HepG2 (cell line): ENCODE measurements at regions not wholly inside any gene's neighbourhood (a gene's known extent, or its start where the extent isn't known, plus 50 kb on each side); places are given as distances from the start of the nearest gene placed in this dataset.

Source experiments
- ATAC-seq: fragments of 200-7000 bp; cut with Tn5 transposase; 3 replicates; pipeline ENCODE4 v1.9.1; 2020; ENCODE audit warnings: mild to moderate bottlenecking, moderate library complexity
- BruUV-seq: library from RNA; stranded (reverse); fragments of 400-500 nt; replicated peaks from 2 replicates; lab custom pipeline; 2021; lab: Mats Ljungman, UMichigan
- CTCF ChIA-PET: fragments of 300-600 bp; formaldehyde crosslinking; extraction: SDS; loops from one replicate; lab custom pipeline; 2021; ENCODE audit warnings: low total read pairs, inconsistent platforms, low intra/inter-chr PET ratio; lab: Yijun Ruan, JAX
- POLR2A ChIA-PET: fragments of 350-600 bp; sonication (Branson Sonifier 250); formaldehyde crosslinking; loops from one replicate; lab custom pipeline; 2020; ENCODE audit warnings: antibody characterized with exemption, inconsistent platforms; lab: Yijun Ruan, JAX
- DNase-seq: peaks from one replicate; pipeline ENCODE4 v3.0.0-alpha.2; 2015; ENCODE audit warnings: low spot score
- FAIRE-seq: peaks from 3 replicates; lab custom pipeline; 2011; peaks lifted over from hg19 to GRCh38; lab: Jason Lieb, UNC
- H2AFZ ChIP-seq: one replicate; pipeline ENCODE4 v1.6.1; 2011; ENCODE audit warnings: low read length, inconsistent platforms
- H3K27ac ChIP-seq: fragments of 300-600 bp; 3 replicates; pipeline ENCODE4 v1.8.0; 2011; ENCODE audit warnings: mixed run types, mild to moderate bottlenecking, mixed read lengths, low read length, inconsistent platforms; ENCODE audit not compliant: insufficient read depth; ENCODE audit errors: extremely low read length
- H3K27me3 ChIP-seq, 2 experiments: fragments of 200-600 bp in 1 of 2; 2 replicates in 1 of 2; 3 replicates in 1 of 2; pipeline versions ENCODE4 v1.6.0 to v1.8.0; 2011; ENCODE audit warnings: low read length in 2 of 2, mild to moderate bottlenecking in 2 of 2, moderate library complexity in 2 of 2, inconsistent platforms in 1 of 2; ENCODE audit not compliant: insufficient read depth in 2 of 2, control insufficient read depth in 1 of 2
- H3K36me3 ChIP-seq, 2 experiments: fragments of 200-600 bp in 1 of 2; replicated peaks in 1 of 2; 2 replicates in 1 of 2; 3 replicates in 1 of 2; pipeline versions ENCODE4 v1.5.1 to v1.8.0; 2011; ENCODE audit warnings: low read length in 2 of 2, inconsistent platforms in 1 of 2; ENCODE audit not compliant: insufficient read depth in 2 of 2, control insufficient read depth in 1 of 2
- H3K4me1 ChIP-seq: 2 replicates; pipeline ENCODE4 v1.5.1; 2012; ENCODE audit warnings: low read length, inconsistent platforms; ENCODE audit not compliant: insufficient read depth
- H3K4me2 ChIP-seq: 2 replicates; pipeline ENCODE4 v1.6.0; 2011; ENCODE audit warnings: low read depth, low read length, inconsistent platforms
- H3K4me3 ChIP-seq, 3 experiments: fragments of 200-600 bp in 1 of 3; sonication (generic), shearing (Covaris generic) in 1 of 3; replicated peaks in 1 of 3; 2 replicates each; pipeline ENCODE4 v1.5.1; 2011 to 2016; ENCODE audit warnings: low read length in 3 of 3, inconsistent platforms in 2 of 3, low read depth in 2 of 3, mild to moderate bottlenecking in 2 of 3, control low read depth in 1 of 3, mixed read lengths in 1 of 3; ENCODE audit not compliant: insufficient read depth in 1 of 3
- H3K79me2 ChIP-seq: one replicate; pipeline ENCODE4 v1.6.1; 2011; ENCODE audit warnings: low read length, inconsistent platforms; ENCODE audit not compliant: insufficient read depth
- H3K9ac ChIP-seq: 2 replicates; pipeline ENCODE4 v1.6.0; 2011; ENCODE audit warnings: mild to moderate bottlenecking, low read depth, low read length, inconsistent platforms; ENCODE audit not compliant: insufficient read depth
- H3K9me3 ChIP-seq: 2 replicates; pipeline ENCODE4 v1.5.1; 2012; ENCODE audit warnings: mild to moderate bottlenecking, low read length
- H4K20me1 ChIP-seq: 2 replicates; pipeline ENCODE4 v1.6.0; 2011; ENCODE audit warnings: inconsistent platforms, mild to moderate bottlenecking, low read length, moderate library complexity; ENCODE audit not compliant: insufficient read depth
- AHR ChIP-seq: IDR thresholded peaks from 2 replicates; pipeline ENCODE4 v1.6.1; 2018; ENCODE audit warnings: missing genetic modification reagents, missing compliant biosample characterization
- ARID4A ChIP-seq: sonication (generic); formaldehyde crosslinking; IDR thresholded peaks from 2 replicates; pipeline ENCODE4 v1.5.0; 2020; ENCODE audit warnings: mild to moderate bottlenecking, missing genetic modification reagents, borderline replicate concordance
- CREBL2 ChIP-seq: sonication (generic); formaldehyde crosslinking; IDR thresholded peaks from 2 replicates; pipeline ENCODE4 v1.8.1; 2023; ENCODE audit warnings: missing genetic modification reagents, mild to moderate bottlenecking, borderline replicate concordance
- GATAD1 ChIP-seq: IDR thresholded peaks from 2 replicates; pipeline ENCODE4 v1.6.1; 2016; ENCODE audit warnings: missing genetic modification reagents, missing compliant biosample characterization
- GZF1 ChIP-seq: sonication (generic); formaldehyde crosslinking; IDR thresholded peaks from 2 replicates; pipeline ENCODE4 v1.5.1; 2020; ENCODE audit warnings: mild to moderate bottlenecking, missing genetic modification reagents
- ZFP37 ChIP-seq: sonication (generic); formaldehyde crosslinking; IDR thresholded peaks from 2 replicates; pipeline ENCODE4 v1.4.0; 2020; ENCODE audit warnings: missing genetic modification reagents, borderline replicate concordance
- ZNF549 ChIP-seq: sonication (generic); formaldehyde crosslinking; IDR thresholded peaks from 2 replicates; pipeline ENCODE4 v1.5.0; 2020; ENCODE audit warnings: missing genetic modification reagents
- ZNF558 ChIP-seq: sonication (generic); formaldehyde crosslinking; IDR thresholded peaks from 2 replicates; pipeline ENCODE4 v1.9.0; 2022; ENCODE audit warnings: mild to moderate bottlenecking, missing genetic modification reagents, borderline replicate concordance
- ZNF574 ChIP-seq: sonication (generic); formaldehyde crosslinking; IDR thresholded peaks from 2 replicates; pipeline ENCODE4 v1.4.0; 2020; ENCODE audit warnings: missing genetic modification reagents
- ZNF7 ChIP-seq: IDR thresholded peaks from 2 replicates; pipeline ENCODE4 v1.6.1; 2016; ENCODE audit warnings: missing biosample characterization, missing genetic modification reagents
- ZNF761 ChIP-seq: sonication (generic); formaldehyde crosslinking; conservative IDR thresholded peaks from 2 replicates; pipeline ENCODE4 v1.4.0; 2020; ENCODE audit warnings: mild to moderate bottlenecking, missing genetic modification reagents
- ZNF816 ChIP-seq: sonication (generic); formaldehyde crosslinking; IDR thresholded peaks from 2 replicates; pipeline ENCODE4 v1.8.0; 2022; ENCODE audit warnings: missing genetic modification reagents, mild to moderate bottlenecking, borderline replicate concordance
- WGBS: methylation state at CpG from one replicate; pipeline ENCODE4 v1.1.6; 2017; ENCODE audit warnings: low lambda C conversion rate; 5-methylcytosine and 5-hydroxymethylcytosine counted together
- in situ Hi-C: cut with HindIII; loops from 2 replicates; pipeline ENCODE4 v1.10.0; 2017; ENCODE audit warnings: low pct_unique_long_range_greater_than_20kb; ENCODE audit not compliant: extremely low pct_ligation_motif_present
- intact Hi-C: fragments of 100-400 bp; cut with micrococcal nuclease; formaldehyde crosslinking; loops from one replicate; pipeline ENCODE4 v1.10.0; 2022; ENCODE audit not compliant: unreplicated experiment

GRCh38 chr1:87190402-87190801, 138.3 kb upstream of the LMO4 start:
- in situ Hi-C loops (no loop called here), intact Hi-C loops (no loop called here)
- ATAC-seq: no peak
- no peak for FAIRE-seq
- no peak for DNase-seq
- Histone ChIP-seq H3K4me3 (no peak overlapping the region), H2AFZ (no peak overlapping the region), H3K4me2 (no peak overlapping the region), H3K27me3 (peaks cover 1 to 11% of the 10 kb centered on the region in 2 experiments; a peak in 2 of 5 replicates), H3K4me1 (no peaks in the 10 kb centered on the region), H3K36me3 (no peaks in the 10 kb centered on the region), H4K20me1 (no peaks in the 10 kb centered on the region), H3K79me2 (no peaks in the 10 kb centered on the region), H3K9ac (no peak overlapping the region), H3K27ac (no peak overlapping the region), H3K9me3 (no peaks in the 10 kb centered on the region)
- CTCF ChIA-PET: no interaction called here
- BruUV-seq: no TSS peak
- POLR2A ChIA-PET: no interaction called here
- WGBS: 3% methylated on average over 2 of the region's 2 CpGs
- TF ChIP-seq ZNF549 (CRISPR knock-in tag) (no peak), GATAD1 (no peak), GZF1 (CRISPR knock-in tag) (no peak), ARID4A (CRISPR knock-in tag) (no peak)

GRCh38 chr1:87191646-87192045, 137.0 kb upstream of the LMO4 start:
- Histone ChIP-seq H3K4me2 (no peak overlapping the region), H3K4me1 (no peaks in the 10 kb centered on the region), H2AFZ (no peak overlapping the region), H3K4me3 (no peak overlapping the region), H3K9me3 (no peaks in the 10 kb centered on the region), H4K20me1 (no peaks in the 10 kb centered on the region), H3K79me2 (no peaks in the 10 kb centered on the region), H3K27me3 (peaks cover 1 to 11% of the 10 kb centered on the region in 2 experiments; a peak in 2 of 5 replicates), H3K27ac (no peak overlapping the region), H3K36me3 (no peaks in the 10 kb centered on the region), H3K9ac (no peak overlapping the region)
- ChIA-PET CTCF (no interaction called here), POLR2A (no interaction called here)
- intact Hi-C loops (no loop called here), in situ Hi-C loops (no loop called here)
- BruUV-seq: no TSS peak
- DNase-seq (no peak), ATAC-seq (no peak), FAIRE-seq (no peak)
- WGBS: 2% methylated on average over 2 of the region's 2 CpGs
- no peak for TF ChIP-seq ZNF574
- no peak for TF ChIP-seq ZNF558 (CRISPR knock-in tag)
- no peak for TF ChIP-seq CREBL2 (CRISPR knock-in tag)
- no peak for TF ChIP-seq AHR (CRISPR knock-in tag)
- TF ChIP-seq ZFP37 (CRISPR knock-in tag): no peak
- TF ChIP-seq ZNF7 (CRISPR knock-in tag): no peak
- TF ChIP-seq ZNF761 (CRISPR knock-in tag): no peak
- TF ChIP-seq ZNF816 (CRISPR knock-in tag): no peak
